Activated B cell treated with CpG ODN at 0.5 μM for 24 hours (primary cell): ENCODE measurements at regions not wholly inside any gene's neighbourhood (a gene's known extent, or its start where the extent isn't known, plus 50 kb on each side); places are given as distances from the start of the nearest gene placed in this dataset.

ENCODE experiments used
- ATAC-seq: fragments of 200-7000 bp; cut with Tn5 transposase; one replicate; pipeline ENCODE4 v1.10.0; 2021; ENCODE audit warnings: low read depth, mild to moderate bottlenecking, moderate library complexity
- CTCF ChIA-PET: fragments of 350-600 bp; sonication (Branson Sonifier 250); formaldehyde crosslinking; loops from one replicate; lab custom pipeline; 2021; ENCODE audit warnings: antibody characterized with exemption; lab: Charles Lee
- POLR2A ChIA-PET: fragments of 350-600 bp; sonication (Branson Sonifier 250); formaldehyde crosslinking; loops from one replicate; lab custom pipeline; 2021; ENCODE audit warnings: antibody characterized with exemption; lab: Charles Lee
- DNase-seq: peaks from one replicate; pipeline ENCODE4 v3.0.0; 2022
- H3K27ac Mint-ChIP-seq: one replicate; pipeline ENCODE4 v1.8.0; 2020; ENCODE audit warnings: mixed read lengths
- H3K27me3 Mint-ChIP-seq: one replicate; pipeline ENCODE4 v1.8.0; 2021; ENCODE audit warnings: mixed read lengths
- H3K36me3 Mint-ChIP-seq: one replicate; pipeline ENCODE4 v1.8.0; 2021; ENCODE audit warnings: low read depth, mixed read lengths
- H3K4me1 Mint-ChIP-seq: one replicate; pipeline ENCODE4 v1.8.0; 2021; ENCODE audit warnings: mixed read lengths
- H3K4me3 Mint-ChIP-seq: one replicate; pipeline ENCODE4 v1.8.0; 2020; ENCODE audit warnings: mild to moderate bottlenecking, mixed read lengths
- H3K9me3 Mint-ChIP-seq: one replicate; pipeline ENCODE4 v1.8.0; 2020; ENCODE audit warnings: mixed read lengths
- CTCF ChIP-seq: fragments of 200-600 bp; IDR thresholded peaks from one replicate; pipeline ENCODE4 v1.8.0; 2022; ENCODE audit warnings: antibody characterized with exemption, mild to moderate bottlenecking
- intact Hi-C: fragments of 100-400 bp; cut with micrococcal nuclease; formaldehyde crosslinking; loops from one replicate; pipeline ENCODE4 v1.15.1; 2024

DNA sequence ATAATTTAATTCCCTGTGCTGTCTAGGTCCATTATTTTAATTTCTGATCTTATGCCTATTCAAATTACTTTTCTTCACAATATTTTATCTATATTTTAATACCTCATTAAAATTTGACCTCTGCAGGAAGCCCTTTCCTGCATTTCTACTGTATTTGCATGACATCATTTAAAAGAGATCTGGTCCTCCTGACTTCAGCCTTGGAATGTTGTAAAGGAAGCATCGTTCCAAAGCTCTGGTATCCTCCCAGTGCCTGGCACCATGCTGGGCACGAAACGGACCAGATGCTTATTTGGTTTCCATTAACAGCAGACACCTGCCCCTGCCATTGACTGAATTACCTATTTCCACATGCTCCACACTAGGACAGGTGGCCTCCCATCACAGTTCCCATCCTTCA is 247.5 kb downstream of the KLF6 start:
- no peak for ATAC-seq
- ChIA-PET CTCF (no interaction called here), POLR2A (no interaction called here)
- Mint-ChIP-seq H3K9me3 (no peaks in the 10 kb centered on the region), H3K27ac (no peak overlapping the region), H3K4me1 (no peaks in the 10 kb centered on the region), H3K36me3 (no peaks in the 10 kb centered on the region), H3K27me3 (no peaks in the 10 kb centered on the region), H3K4me3 (no peak overlapping the region)
- intact Hi-C loops: no loop called here
- TF ChIP-seq CTCF: no peak
- no peak for DNase-seq

- ATAC-seq (no peak), DNase-seq (no peak)
- no peaks in the 10 kb centered on the region for H3K4me1 Mint-ChIP-seq
- H3K9me3 Mint-ChIP-seq: no peaks in the 10 kb centered on the region
- no peak overlapping the region for H3K27ac Mint-ChIP-seq
- H3K4me3 Mint-ChIP-seq: no peak overlapping the region
- H3K27me3 Mint-ChIP-seq: no peaks in the 10 kb centered on the region
- intact Hi-C loops: no loop called here
- ChIA-PET POLR2A (no interaction called here), CTCF (no interaction called here)
- TF ChIP-seq CTCF: no peak
- no peaks in the 10 kb centered on the region for H3K36me3 Mint-ChIP-seq
Measured at GRCh38 chr10:3535001-3535400, 250.0 kb downstream of the KLF6 start.

DNA sequence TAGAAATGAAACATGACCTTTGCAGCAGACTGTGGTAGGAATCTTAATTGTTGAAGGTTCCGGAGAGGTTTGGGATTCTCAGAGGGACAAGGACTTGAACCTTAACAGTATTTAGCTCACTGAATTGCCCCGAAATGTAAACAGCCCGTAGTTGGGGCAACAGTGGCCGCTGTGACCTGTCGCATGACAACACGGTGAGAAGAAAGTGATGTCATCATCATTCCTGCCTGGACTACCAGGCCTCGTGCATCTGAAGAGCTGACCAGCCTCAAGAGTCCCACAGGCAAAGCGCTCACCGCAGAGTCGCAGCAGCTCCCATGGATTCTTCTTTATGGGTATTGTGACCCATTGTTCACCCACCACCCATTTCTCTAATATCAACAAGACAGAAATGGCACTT is 250.6 kb downstream of the KLF6 start:
- ATAC-seq: no peak
- ChIA-PET POLR2A (no interaction called here), CTCF (no interaction called here)
- H3K27me3 Mint-ChIP-seq: no peaks in the 10 kb centered on the region
- intact Hi-C loops: no loop called here
- H3K9me3 Mint-ChIP-seq: no peaks in the 10 kb centered on the region
- no peak for TF ChIP-seq CTCF
- H3K36me3 Mint-ChIP-seq: no peaks in the 10 kb centered on the region
- no peak for DNase-seq
- no peaks in the 10 kb centered on the region for H3K4me1 Mint-ChIP-seq
- H3K4me3 Mint-ChIP-seq: no peak overlapping the region
- no peak overlapping the region for H3K27ac Mint-ChIP-seq

- Mint-ChIP-seq H3K9me3 (no peaks in the 10 kb centered on the region), H3K36me3 (no peaks in the 10 kb centered on the region), H3K4me1 (no peaks in the 10 kb centered on the region), H3K4me3 (no peak overlapping the region), H3K27ac (peak overlapping the region; percentile 31), H3K27me3 (no peaks in the 10 kb centered on the region)
- intact Hi-C loops: no loop called here
- POLR2A ChIA-PET: no interaction called here
- no peak for TF ChIP-seq CTCF
- ATAC-seq (no peak), DNase-seq (no peak)
- CTCF ChIA-PET: no interaction called here
Measured at GRCh38 chr10:3533296-3533695, 251.7 kb downstream of the KLF6 start.

- no peak for TF ChIP-seq CTCF
- Mint-ChIP-seq H3K27me3 (no peaks in the 10 kb centered on the region), H3K9me3 (no peaks in the 10 kb centered on the region), H3K4me3 (no peak overlapping the region), H3K27ac (no peak overlapping the region), H3K4me1 (no peaks in the 10 kb centered on the region), H3K36me3 (no peaks in the 10 kb centered on the region)
- DNase-seq: no peak
- POLR2A ChIA-PET: no interaction called here
- intact Hi-C loops: no loop called here
- ATAC-seq: no peak
- CTCF ChIA-PET: no interaction called here
Measured at GRCh38 chr10:3532644-3533043, 252.4 kb downstream of the KLF6 start.
